NB4 (cell line): ENCODE measurements at regions not wholly inside any gene's neighbourhood (a gene's known extent, or its start where the extent isn't known, plus 50 kb on each side); places are given as distances from the start of the nearest gene placed in this dataset.
"Not testable (repeated sequence)": the region's sequence is repeated elsewhere in the genome, so short reads cannot be mapped to it uniquely, and the experiment has no call there.

Experiments used
- DNase-seq: peaks from one replicate; pipeline ENCODE4 v3.0.0; 2010; ENCODE audit warnings: low read depth
- H3K4me3 ChIP-seq: one replicate; pipeline ENCODE4 v1.5.1; 2011; ENCODE audit warnings: mild to moderate bottlenecking, low read depth, low read length, moderate library complexity
- MYC ChIP-seq: IDR thresholded peaks from 2 replicates; pipeline ENCODE4 v1.6.1; 2011; ENCODE audit warnings: low read depth, low read length
- POLR2A ChIP-seq: IDR thresholded peaks from 2 replicates; pipeline ENCODE4 v1.6.1; 2011; ENCODE audit warnings: mild to moderate bottlenecking; ENCODE audit not compliant: insufficient read length; ENCODE audit errors: extremely low read depth
- TF ChIP-seq, protein P1 (sequence below): IDR thresholded peaks from 2 replicates; pipeline ENCODE4 v1.6.1; 2011; ENCODE audit warnings: low read depth, low read length
- TF ChIP-seq, protein P2 (sequence below): IDR thresholded peaks from one replicate; pipeline ENCODE4 v1.5.1; 2012; ENCODE audit warnings: low read depth, low read length

DNA sequence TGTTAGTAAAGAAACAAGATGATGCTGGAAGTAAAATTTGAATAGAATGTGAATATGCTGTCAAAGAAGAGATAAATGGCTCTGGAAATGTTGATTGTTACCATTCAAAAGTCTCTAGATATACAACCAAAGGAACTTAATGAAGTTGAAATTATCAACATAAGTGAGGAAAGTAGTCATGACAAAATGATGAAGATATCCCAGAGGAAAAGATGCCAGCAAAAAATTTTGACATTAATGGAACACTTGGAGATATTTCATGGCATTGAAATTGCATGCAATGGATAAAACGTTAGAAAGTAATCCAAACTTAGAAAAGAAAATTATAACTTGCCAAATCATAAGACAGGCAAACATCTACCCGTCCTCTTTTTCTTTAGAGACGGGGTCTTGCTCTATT lies 154.5 kb upstream of the OLFM3 start:
- no peak for DNase-seq
- H3K4me3 ChIP-seq, result no peak overlapping the region
- TF ChIP-seq MYC, result no peak
- TF ChIP-seq, protein P1, sequence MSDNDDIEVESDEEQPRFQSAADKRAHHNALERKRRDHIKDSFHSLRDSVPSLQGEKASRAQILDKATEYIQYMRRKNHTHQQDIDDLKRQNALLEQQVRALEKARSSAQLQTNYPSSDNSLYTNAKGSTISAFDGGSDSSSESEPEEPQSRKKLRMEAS, result no peak
- TF ChIP-seq, protein P2, sequence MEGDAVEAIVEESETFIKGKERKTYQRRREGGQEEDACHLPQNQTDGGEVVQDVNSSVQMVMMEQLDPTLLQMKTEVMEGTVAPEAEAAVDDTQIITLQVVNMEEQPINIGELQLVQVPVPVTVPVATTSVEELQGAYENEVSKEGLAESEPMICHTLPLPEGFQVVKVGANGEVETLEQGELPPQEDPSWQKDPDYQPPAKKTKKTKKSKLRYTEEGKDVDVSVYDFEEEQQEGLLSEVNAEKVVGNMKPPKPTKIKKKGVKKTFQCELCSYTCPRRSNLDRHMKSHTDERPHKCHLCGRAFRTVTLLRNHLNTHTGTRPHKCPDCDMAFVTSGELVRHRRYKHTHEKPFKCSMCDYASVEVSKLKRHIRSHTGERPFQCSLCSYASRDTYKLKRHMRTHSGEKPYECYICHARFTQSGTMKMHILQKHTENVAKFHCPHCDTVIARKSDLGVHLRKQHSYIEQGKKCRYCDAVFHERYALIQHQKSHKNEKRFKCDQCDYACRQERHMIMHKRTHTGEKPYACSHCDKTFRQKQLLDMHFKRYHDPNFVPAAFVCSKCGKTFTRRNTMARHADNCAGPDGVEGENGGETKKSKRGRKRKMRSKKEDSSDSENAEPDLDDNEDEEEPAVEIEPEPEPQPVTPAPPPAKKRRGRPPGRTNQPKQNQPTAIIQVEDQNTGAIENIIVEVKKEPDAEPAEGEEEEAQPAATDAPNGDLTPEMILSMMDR, result no peak
- no peak for TF ChIP-seq POLR2A

GRCh38 chr1:102120910-102121309 lies 124.2 kb upstream of the OLFM3 start:
- DNase-seq, result no peak
- H3K4me3 ChIP-seq, result no peak overlapping the region
- TF ChIP-seq, protein P2, result no peak
- TF ChIP-seq POLR2A (no peak), MYC (no peak)
- TF ChIP-seq, protein P1, result no peak

- no peak overlapping the region for H3K4me3 ChIP-seq
- TF ChIP-seq POLR2A, result no peak
- TF ChIP-seq, protein P2, result no peak
- TF ChIP-seq, protein P1, result no peak
- TF ChIP-seq MYC, result no peak
- no peak for DNase-seq
These were observed 121.4 kb upstream of the OLFM3 start for GRCh38 chr1:102118150-102118549.

DNA sequence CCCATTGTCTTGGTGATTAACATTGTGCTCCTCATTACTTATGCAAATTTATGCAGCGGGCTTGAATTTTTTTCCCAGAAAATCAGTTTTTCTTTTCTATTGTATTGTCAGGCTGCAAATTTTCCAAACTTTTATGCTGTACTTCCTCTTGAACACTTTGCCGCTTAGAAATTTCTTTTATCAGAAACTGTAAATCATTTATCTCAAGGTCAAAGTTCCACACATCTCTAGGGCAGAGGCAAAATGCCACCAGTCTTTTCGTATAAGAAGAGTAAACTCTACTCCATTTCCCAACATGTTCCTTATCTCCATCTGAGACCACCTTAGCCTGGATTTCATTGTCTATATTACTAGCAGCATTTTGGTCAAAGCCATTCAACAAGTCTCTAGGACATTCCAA lies 113.9 kb upstream of the OLFM3 start:
- H3K4me3 ChIP-seq, result no peak overlapping the region
- TF ChIP-seq, protein P2, result no peak
- no peak for TF ChIP-seq MYC
- TF ChIP-seq, protein P1, result no peak
- no peak for DNase-seq

DNA sequence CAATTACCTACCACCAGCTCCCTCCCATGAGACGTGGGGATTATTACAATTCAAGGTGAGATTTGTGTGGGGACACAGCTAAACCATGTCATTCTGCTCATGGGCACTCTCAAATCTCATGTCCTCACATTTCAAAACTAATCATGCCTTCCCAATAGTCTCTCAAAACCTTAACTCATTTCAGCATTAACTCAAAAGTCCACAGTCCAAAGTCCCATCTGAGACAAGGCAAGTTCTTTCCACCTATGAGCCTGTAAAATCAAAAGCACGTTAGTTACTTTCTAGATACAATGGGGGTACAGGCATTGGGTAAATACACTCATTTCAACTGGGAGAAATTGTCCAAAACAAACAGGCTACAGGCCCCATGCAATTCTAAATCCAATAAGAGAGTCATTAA lies 112.8 kb upstream of the OLFM3 start:
- DNase-seq, H3K4me3 ChIP-seq: not testable (repeated sequence)

- no peak overlapping the region for H3K4me3 ChIP-seq
- no peak for DNase-seq
- TF ChIP-seq POLR2A (no peak), MYC (no peak)
These were observed 110.7 kb upstream of the OLFM3 start for GRCh38 chr1:102107441-102107840.

- no peak overlapping the region for H3K4me3 ChIP-seq
- TF ChIP-seq, protein P2, result no peak
- no peak for TF ChIP-seq POLR2A
- TF ChIP-seq, protein P1, result no peak
- DNase-seq, result no peak
These were observed 109.3 kb upstream of the OLFM3 start for GRCh38 chr1:102105931-102106550.
